GM23338 (cell line): ENCODE measurements at regions not wholly inside any gene's neighbourhood (a gene's known extent, or its start where the extent isn't known, plus 50 kb on each side); places are given as distances from the start of the nearest gene placed in this dataset.

ENCODE experiments used
- ATAC-seq: fragments of 200-7000 bp; cut with Tn5 transposase; 3 replicates; pipeline ENCODE4 v1.9.1; 2020
- DNase-seq: peaks from one replicate; pipeline ENCODE4 v3.0.0-alpha.2; 2015; ENCODE audit warnings: low spot score
- H2AFZ ChIP-seq: fragments of 200-600 bp; sonication (generic); 2 replicates; pipeline ENCODE4 v1.8.0; 2016; ENCODE audit warnings: antibody characterized with exemption, mild to moderate bottlenecking, moderate library complexity
- H3F3A ChIP-seq: fragments of 200-600 bp; sonication (generic); replicated peaks from 2 replicates; pipeline ENCODE4 v1.8.0; 2017; ENCODE audit warnings: antibody characterized with exemption, mixed run types, low read depth
- H3K27ac ChIP-seq: fragments of 200-600 bp; sonication (generic); 2 replicates; pipeline ENCODE4 v1.6.1; 2016; ENCODE audit warnings: low read depth
- H3K27me3 ChIP-seq: fragments of 200-600 bp; sonication (generic); 2 replicates; pipeline ENCODE4 v1.8.0; 2016; ENCODE audit warnings: mild to moderate bottlenecking, mixed run types, moderate library complexity; ENCODE audit not compliant: insufficient read depth
- H3K36me3 ChIP-seq: fragments of 200-600 bp; sonication (generic); 2 replicates; pipeline ENCODE4 v1.8.0; 2016; ENCODE audit warnings: mild to moderate bottlenecking; ENCODE audit not compliant: insufficient read depth
- H3K4me1 ChIP-seq: fragments of 200-600 bp; sonication (generic); 2 replicates; pipeline ENCODE4 v1.8.0; 2016; ENCODE audit warnings: mild to moderate bottlenecking, moderate library complexity; ENCODE audit not compliant: insufficient read depth
- H3K4me2 ChIP-seq: fragments of 200-600 bp; sonication (generic); 2 replicates; pipeline ENCODE4 v1.7.1; 2017; ENCODE audit warnings: mixed run types
- H3K4me3 ChIP-seq: fragments of 200-600 bp; sonication (generic); 2 replicates; pipeline ENCODE4 v1.6.1; 2016; ENCODE audit warnings: mixed run types
- H3K79me2 ChIP-seq: fragments of 200-600 bp; sonication (generic); replicated peaks from 2 replicates; pipeline ENCODE4 v1.8.0; 2017; ENCODE audit warnings: mild to moderate bottlenecking; ENCODE audit not compliant: insufficient read depth
- H3K9me2 ChIP-seq: fragments of 200-600 bp; sonication (generic); 2 replicates; pipeline ENCODE4 v1.8.0; 2017; ENCODE audit not compliant: insufficient read depth
- H4K20me1 ChIP-seq: fragments of 200-600 bp; sonication (generic); replicated peaks from 2 replicates; pipeline ENCODE4 v1.8.0; 2017; ENCODE audit warnings: mild to moderate bottlenecking; ENCODE audit not compliant: insufficient read depth
- H3K27ac Mint-ChIP-seq: 2 replicates; pipeline ENCODE4 v1.8.0; 2020; ENCODE audit warnings: inconsistent platforms, mild to moderate bottlenecking, moderate library complexity, mixed read lengths
- H3K27me3 Mint-ChIP-seq: 3 replicates; pipeline ENCODE4 v1.8.0; 2022; ENCODE audit warnings: low read depth, mild to moderate bottlenecking, moderate library complexity, mixed read lengths, inconsistent platforms; ENCODE audit not compliant: insufficient read depth, poor library complexity
- H3K36me3 Mint-ChIP-seq: 3 replicates; pipeline ENCODE4 v1.8.0; 2021; ENCODE audit warnings: low read depth, mild to moderate bottlenecking, inconsistent platforms, moderate library complexity, mixed read lengths
- H3K4me1 Mint-ChIP-seq: 3 replicates; pipeline ENCODE4 v1.8.0; 2020; ENCODE audit warnings: mild to moderate bottlenecking, inconsistent platforms, mixed read lengths
- H3K4me3 Mint-ChIP-seq: 3 replicates; pipeline ENCODE4 v1.8.0; 2021; ENCODE audit warnings: moderate library complexity, mild to moderate bottlenecking, inconsistent platforms, mixed read lengths
- H3K9me3 Mint-ChIP-seq: 3 replicates; pipeline ENCODE4 v1.8.0; 2020; ENCODE audit warnings: moderate library complexity, mild to moderate bottlenecking, inconsistent platforms, mixed read lengths
- CREB1 ChIP-seq: fragments of 250-450 bp; sonication (Bioruptor Pico); IDR thresholded peaks from 2 replicates; pipeline ENCODE4 v1.5.0; 2020; ENCODE audit warnings: low read depth, mild to moderate bottlenecking, moderate library complexity
- EZH2 ChIP-seq: fragments of 200-600 bp; sonication (generic); IDR thresholded peaks from one replicate; pipeline ENCODE4 v1.8.0; 2017; ENCODE audit warnings: antibody characterized with exemption, mild to moderate bottlenecking, low read depth; ENCODE audit not compliant: unreplicated experiment
- EZH2phosphoT487 ChIP-seq: fragments of 200-600 bp; sonication (generic); IDR thresholded peaks from one replicate; pipeline ENCODE4 v1.8.1; 2018; ENCODE audit warnings: antibody characterized with exemption; ENCODE audit not compliant: unreplicated experiment
- JUNB ChIP-seq: IDR thresholded peaks from one replicate; pipeline ENCODE4 v1.6.1; 2016; ENCODE audit warnings: antibody characterized with exemption; ENCODE audit not compliant: unreplicated experiment
- NANOG ChIP-seq: IDR thresholded peaks from 2 replicates; pipeline ENCODE4 v1.6.1; 2016; ENCODE audit warnings: antibody characterized with exemption, borderline replicate concordance
- POLR2AphosphoS5 ChIP-seq: IDR thresholded peaks from 2 replicates; pipeline ENCODE4 v1.6.1; 2016; ENCODE audit warnings: antibody characterized with exemption, low read depth
- STAT1 ChIP-seq: IDR thresholded peaks from one replicate; pipeline ENCODE4 v1.6.1; 2016; ENCODE audit warnings: antibody characterized with exemption; ENCODE audit not compliant: unreplicated experiment
- ZNF114 ChIP-seq: fragments of 250-450 bp; sonication (Bioruptor Pico); IDR thresholded peaks from 2 replicates; pipeline ENCODE4 v1.5.0; 2020; ENCODE audit warnings: mild to moderate bottlenecking, moderate library complexity
- ZNF331 ChIP-seq: fragments of 250-450 bp; sonication (Bioruptor Pico); IDR thresholded peaks from 2 replicates; pipeline ENCODE4 v1.5.0; 2020; ENCODE audit warnings: low read depth, mild to moderate bottlenecking, moderate library complexity
- TF ChIP-seq, protein P1 (sequence below), 2 experiments: fragments of 200-600 bp in 1 of 2; sonication (generic) in 1 of 2; conservative IDR thresholded peaks; 2 replicates each; pipeline versions ENCODE4 v1.5.1 to v1.6.1; 2016 to 2017; ENCODE audit warnings: antibody characterized with exemption in 2 of 2, low read depth in 2 of 2, mild to moderate bottlenecking in 2 of 2, moderate library complexity in 1 of 2
- TF ChIP-seq, protein P2 (sequence below): IDR thresholded peaks from one replicate; pipeline ENCODE4 v1.6.1; 2018; ENCODE audit warnings: antibody characterized with exemption; ENCODE audit not compliant: unreplicated experiment
- TF ChIP-seq, protein P3 (sequence below): fragments of 250-450 bp; sonication (Bioruptor Pico); IDR thresholded peaks from 2 replicates; pipeline ENCODE4 v1.5.0; 2020; ENCODE audit warnings: mild to moderate bottlenecking, moderate library complexity

DNA sequence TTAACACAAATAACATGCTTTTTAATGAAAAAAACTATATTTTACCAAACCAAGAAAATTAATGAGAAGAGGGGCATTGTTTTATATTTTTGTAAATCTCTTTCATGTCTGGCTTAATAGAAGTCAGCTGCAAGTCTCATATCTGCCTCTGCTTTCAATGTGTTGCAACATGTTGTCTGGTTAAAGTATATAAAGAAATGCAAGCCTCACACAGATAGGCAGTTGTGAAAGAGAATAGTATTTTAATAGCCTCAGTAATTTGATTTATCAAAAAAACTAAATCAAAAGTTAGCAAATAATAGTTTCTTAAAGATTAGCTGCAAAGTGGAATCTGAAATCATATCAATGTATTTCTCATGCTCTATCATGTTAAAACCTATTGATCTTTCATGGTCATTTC, 52.9 kb upstream of the NCOA1 start (continued):
- TF ChIP-seq, protein P1, sequence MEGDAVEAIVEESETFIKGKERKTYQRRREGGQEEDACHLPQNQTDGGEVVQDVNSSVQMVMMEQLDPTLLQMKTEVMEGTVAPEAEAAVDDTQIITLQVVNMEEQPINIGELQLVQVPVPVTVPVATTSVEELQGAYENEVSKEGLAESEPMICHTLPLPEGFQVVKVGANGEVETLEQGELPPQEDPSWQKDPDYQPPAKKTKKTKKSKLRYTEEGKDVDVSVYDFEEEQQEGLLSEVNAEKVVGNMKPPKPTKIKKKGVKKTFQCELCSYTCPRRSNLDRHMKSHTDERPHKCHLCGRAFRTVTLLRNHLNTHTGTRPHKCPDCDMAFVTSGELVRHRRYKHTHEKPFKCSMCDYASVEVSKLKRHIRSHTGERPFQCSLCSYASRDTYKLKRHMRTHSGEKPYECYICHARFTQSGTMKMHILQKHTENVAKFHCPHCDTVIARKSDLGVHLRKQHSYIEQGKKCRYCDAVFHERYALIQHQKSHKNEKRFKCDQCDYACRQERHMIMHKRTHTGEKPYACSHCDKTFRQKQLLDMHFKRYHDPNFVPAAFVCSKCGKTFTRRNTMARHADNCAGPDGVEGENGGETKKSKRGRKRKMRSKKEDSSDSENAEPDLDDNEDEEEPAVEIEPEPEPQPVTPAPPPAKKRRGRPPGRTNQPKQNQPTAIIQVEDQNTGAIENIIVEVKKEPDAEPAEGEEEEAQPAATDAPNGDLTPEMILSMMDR (conservative IDR thresholded peaks at IDR 0.05; ENCODE audit: low read depth in 2 of 2): no peak
- TF ChIP-seq, protein P2, sequence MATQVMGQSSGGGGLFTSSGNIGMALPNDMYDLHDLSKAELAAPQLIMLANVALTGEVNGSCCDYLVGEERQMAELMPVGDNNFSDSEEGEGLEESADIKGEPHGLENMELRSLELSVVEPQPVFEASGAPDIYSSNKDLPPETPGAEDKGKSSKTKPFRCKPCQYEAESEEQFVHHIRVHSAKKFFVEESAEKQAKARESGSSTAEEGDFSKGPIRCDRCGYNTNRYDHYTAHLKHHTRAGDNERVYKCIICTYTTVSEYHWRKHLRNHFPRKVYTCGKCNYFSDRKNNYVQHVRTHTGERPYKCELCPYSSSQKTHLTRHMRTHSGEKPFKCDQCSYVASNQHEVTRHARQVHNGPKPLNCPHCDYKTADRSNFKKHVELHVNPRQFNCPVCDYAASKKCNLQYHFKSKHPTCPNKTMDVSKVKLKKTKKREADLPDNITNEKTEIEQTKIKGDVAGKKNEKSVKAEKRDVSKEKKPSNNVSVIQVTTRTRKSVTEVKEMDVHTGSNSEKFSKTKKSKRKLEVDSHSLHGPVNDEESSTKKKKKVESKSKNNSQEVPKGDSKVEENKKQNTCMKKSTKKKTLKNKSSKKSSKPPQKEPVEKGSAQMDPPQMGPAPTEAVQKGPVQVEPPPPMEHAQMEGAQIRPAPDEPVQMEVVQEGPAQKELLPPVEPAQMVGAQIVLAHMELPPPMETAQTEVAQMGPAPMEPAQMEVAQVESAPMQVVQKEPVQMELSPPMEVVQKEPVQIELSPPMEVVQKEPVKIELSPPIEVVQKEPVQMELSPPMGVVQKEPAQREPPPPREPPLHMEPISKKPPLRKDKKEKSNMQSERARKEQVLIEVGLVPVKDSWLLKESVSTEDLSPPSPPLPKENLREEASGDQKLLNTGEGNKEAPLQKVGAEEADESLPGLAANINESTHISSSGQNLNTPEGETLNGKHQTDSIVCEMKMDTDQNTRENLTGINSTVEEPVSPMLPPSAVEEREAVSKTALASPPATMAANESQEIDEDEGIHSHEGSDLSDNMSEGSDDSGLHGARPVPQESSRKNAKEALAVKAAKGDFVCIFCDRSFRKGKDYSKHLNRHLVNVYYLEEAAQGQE: no peak
- TF ChIP-seq POLR2AphosphoS5: no peak
- no peak for TF ChIP-seq EZH2
- TF ChIP-seq JUNB: no peak
- no peak for TF ChIP-seq EZH2phosphoT487

DNA sequence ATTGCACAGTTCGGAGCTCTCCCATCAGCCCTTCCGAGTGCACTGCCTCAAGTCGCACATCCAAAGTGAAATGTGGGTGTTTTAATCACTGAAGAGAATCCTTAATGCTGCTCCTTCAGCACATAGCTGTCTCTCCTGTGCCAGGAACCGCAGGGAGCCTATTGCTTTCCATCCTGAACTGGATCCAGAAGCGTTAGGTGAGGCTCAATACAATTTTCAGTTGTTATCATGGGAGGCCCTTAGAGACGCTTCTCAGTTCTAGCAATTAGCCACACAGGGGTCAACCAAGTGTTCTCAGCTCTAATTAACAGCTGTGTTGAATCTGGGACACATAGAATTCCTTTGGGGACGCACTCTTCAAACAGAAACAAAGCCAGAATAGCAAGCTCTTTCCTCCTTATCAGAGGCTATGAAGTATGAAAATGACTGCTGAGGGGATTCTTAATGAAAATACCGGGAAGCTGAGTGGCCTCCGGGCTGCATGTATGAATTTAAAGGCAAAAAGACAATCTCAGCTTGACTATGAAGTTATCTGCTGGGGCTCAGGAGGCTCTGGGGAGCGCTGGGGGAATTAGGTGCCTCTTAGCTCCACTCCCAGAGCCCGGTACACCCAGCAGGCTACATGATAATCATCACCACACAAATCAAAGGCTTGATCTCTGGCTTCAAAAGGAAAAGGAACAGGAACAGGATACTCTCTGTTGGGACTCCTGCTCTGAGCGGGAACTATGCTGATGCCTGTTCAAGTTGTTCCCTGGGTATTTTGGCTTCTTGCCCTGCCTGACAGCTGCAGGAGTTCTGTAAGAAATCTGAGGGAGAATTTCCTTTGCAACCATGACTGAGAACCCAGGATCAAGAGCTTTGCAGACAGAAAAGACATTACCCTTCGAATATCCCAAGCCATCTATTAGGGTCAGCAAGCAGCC, 55.4 kb upstream of the NCOA1 start:
- H3F3A ChIP-seq: no peaks in the 10 kb centered on the region
- no peaks in the 10 kb centered on the region for H3K36me3 ChIP-seq
- Mint-ChIP-seq H3K9me3 (no peaks in the 10 kb centered on the region), H3K4me1 (peaks cover 8% of the 10 kb centered on the region), H3K36me3 (no peaks in the 10 kb centered on the region), H3K27ac (no peak overlapping the region), H3K4me3 (no peak overlapping the region), H3K27me3 (peaks cover 6% of the 10 kb centered on the region)
- H3K9me2 ChIP-seq: no peaks in the 10 kb centered on the region
- peak overlapping the region; percentile 84 for H2AFZ ChIP-seq
- no peak for DNase-seq
- H3K27me3 ChIP-seq: no peaks in the 10 kb centered on the region
- no peaks in the 10 kb centered on the region for H3K79me2 ChIP-seq
- H3K4me3 ChIP-seq: no peak overlapping the region
- no peaks in the 10 kb centered on the region for H4K20me1 ChIP-seq
- H3K4me2 ChIP-seq: no peak overlapping the region
- H3K4me1 ChIP-seq: no peaks in the 10 kb centered on the region
- no peak for ATAC-seq
- H3K27ac ChIP-seq: no peak overlapping the region
- TF ChIP-seq, protein P3, sequence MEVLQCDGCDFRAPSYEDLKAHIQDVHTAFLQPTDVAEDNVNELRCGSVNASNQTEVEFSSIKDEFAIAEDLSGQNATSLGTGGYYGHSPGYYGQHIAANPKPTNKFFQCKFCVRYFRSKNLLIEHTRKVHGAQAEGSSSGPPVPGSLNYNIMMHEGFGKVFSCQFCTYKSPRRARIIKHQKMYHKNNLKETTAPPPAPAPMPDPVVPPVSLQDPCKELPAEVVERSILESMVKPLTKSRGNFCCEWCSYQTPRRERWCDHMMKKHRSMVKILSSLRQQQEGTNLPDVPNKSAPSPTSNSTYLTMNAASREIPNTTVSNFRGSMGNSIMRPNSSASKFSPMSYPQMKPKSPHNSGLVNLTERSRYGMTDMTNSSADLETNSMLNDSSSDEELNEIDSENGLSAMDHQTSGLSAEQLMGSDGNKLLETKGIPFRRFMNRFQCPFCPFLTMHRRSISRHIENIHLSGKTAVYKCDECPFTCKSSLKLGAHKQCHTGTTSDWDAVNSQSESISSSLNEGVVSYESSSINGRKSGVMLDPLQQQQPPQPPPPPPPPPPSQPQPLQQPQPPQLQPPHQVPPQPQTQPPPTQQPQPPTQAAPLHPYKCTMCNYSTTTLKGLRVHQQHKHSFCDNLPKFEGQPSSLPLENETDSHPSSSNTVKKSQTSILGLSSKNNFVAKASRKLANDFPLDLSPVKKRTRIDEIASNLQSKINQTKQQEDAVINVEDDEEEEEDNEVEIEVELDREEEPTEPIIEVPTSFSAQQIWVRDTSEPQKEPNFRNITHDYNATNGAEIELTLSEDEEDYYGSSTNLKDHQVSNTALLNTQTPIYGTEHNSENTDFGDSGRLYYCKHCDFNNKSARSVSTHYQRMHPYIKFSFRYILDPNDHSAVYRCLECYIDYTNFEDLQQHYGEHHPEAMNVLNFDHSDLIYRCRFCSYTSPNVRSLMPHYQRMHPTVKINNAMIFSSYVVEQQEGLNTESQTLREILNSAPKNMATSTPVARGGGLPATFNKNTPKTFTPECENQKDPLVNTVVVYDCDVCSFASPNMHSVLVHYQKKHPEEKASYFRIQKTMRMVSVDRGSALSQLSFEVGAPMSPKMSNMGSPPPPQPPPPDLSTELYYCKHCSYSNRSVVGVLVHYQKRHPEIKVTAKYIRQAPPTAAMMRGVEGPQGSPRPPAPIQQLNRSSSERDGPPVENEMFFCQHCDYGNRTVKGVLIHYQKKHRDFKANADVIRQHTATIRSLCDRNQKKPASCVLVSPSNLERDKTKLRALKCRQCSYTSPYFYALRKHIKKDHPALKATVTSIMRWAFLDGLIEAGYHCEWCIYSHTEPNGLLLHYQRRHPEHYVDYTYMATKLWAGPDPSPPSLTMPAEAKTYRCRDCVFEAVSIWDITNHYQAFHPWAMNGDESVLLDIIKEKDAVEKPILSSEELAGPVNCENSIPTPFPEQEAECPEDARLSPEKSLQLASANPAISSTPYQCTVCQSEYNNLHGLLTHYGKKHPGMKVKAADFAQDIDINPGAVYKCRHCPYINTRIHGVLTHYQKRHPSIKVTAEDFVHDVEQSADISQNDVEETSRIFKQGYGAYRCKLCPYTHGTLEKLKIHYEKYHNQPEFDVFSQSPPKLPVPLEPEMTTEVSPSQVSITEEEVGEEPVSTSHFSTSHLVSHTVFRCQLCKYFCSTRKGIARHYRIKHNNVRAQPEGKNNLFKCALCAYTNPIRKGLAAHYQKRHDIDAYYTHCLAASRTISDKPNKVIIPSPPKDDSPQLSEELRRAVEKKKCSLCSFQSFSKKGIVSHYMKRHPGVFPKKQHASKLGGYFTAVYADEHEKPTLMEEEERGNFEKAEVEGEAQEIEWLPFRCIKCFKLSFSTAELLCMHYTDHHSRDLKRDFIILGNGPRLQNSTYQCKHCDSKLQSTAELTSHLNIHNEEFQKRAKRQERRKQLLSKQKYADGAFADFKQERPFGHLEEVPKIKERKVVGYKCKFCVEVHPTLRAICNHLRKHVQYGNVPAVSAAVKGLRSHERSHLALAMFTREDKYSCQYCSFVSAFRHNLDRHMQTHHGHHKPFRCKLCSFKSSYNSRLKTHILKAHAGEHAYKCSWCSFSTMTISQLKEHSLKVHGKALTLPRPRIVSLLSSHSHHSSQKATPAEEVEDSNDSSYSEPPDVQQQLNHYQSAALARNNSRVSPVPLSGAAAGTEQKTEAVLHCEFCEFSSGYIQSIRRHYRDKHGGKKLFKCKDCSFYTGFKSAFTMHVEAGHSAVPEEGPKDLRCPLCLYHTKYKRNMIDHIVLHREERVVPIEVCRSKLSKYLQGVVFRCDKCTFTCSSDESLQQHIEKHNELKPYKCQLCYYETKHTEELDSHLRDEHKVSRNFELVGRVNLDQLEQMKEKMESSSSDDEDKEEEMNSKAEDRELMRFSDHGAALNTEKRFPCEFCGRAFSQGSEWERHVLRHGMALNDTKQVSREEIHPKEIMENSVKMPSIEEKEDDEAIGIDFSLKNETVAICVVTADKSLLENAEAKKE: no peak
- TF ChIP-seq ZNF331: no peak
- no peak for TF ChIP-seq EZH2phosphoT487
- TF ChIP-seq POLR2AphosphoS5: no peak
- TF ChIP-seq ZNF114 (CRISPR knock-in tag): no peak
- no peak for TF ChIP-seq JUNB
- no peak for TF ChIP-seq NANOG
- no peak for TF ChIP-seq STAT1
- TF ChIP-seq CREB1: no peak
